Testis (tissue), 2 donors: ENCODE measurements at regions not wholly inside any gene's neighbourhood (a gene's known extent, or its start where the extent isn't known, plus 50 kb on each side); places are given as distances from the start of the nearest gene placed in this dataset.

Experiments used
- CTCF ChIP-seq, 3 experiments: fragments of 450-650 bp in 2 of 3; fragments of 200-600 bp in 1 of 3; sonication (generic) in 1 of 3; IDR thresholded peaks; one replicate each; pipeline ENCODE4 v1.5.1; 2016 to 2019; ENCODE audit warnings: antibody characterized with exemption in 3 of 3, mild to moderate bottlenecking in 2 of 3, moderate library complexity in 1 of 3
- POLR2A ChIP-seq: fragments of 450-650 bp; IDR thresholded peaks from one replicate; pipeline ENCODE4 v1.6.1; 2017; ENCODE audit warnings: antibody characterized with exemption, mild to moderate bottlenecking, moderate library complexity

- no peak for TF ChIP-seq POLR2A
- TF ChIP-seq CTCF (IDR thresholded peaks at IDR 0.05) = no peak
Measured at GRCh38 chr3:164208048-164208447, 870.2 kb downstream of the SI start.
